HG03280 (cell line): ENCODE measurements at regions not wholly inside any gene's neighbourhood (a gene's known extent, or its start where the extent isn't known, plus 50 kb on each side); places are given as distances from the start of the nearest gene placed in this dataset.

ENCODE experiments used
- ATAC-seq: cut with Tn5 transposase; IDR thresholded peaks from one replicate; pipeline ENCODE4 v1.9.1; 2021; ENCODE audit warnings: mild to moderate bottlenecking, moderate library complexity; ENCODE audit not compliant: unreplicated experiment

GRCh38 chr5:34483442-34484033, 172.6 kb upstream of the RAI14 start:
- ATAC-seq, result no peak

- ATAC-seq, result no peak
Observed at GRCh38 chr5:34484216-34484920, 171.8 kb upstream of the RAI14 start.

- no peak for ATAC-seq
Observed at GRCh38 chr5:34485768-34486030, 170.4 kb upstream of the RAI14 start.

- ATAC-seq, result no peak
Observed at GRCh38 chr5:34486160-34486848, 169.8 kb upstream of the RAI14 start.

- ATAC-seq, result no peak
Observed at GRCh38 chr5:34486849-34487158, 169.3 kb upstream of the RAI14 start.

- no peak for ATAC-seq
Observed at GRCh38 chr5:34487159-34487879, 168.8 kb upstream of the RAI14 start.

GRCh38 chr5:34487956-34488355, 168.2 kb upstream of the RAI14 start:
- ATAC-seq, result no peak

- no peak for ATAC-seq
Observed at GRCh38 chr5:34488984-34489383, 167.1 kb upstream of the RAI14 start.

GRCh38 chr5:34490506-34491250, 165.4 kb upstream of the RAI14 start:
- ATAC-seq, result no peak

GRCh38 chr5:34491251-34491620, 164.9 kb upstream of the RAI14 start:
- ATAC-seq, result no peak

- no peak for ATAC-seq
Observed at GRCh38 chr5:34494111-34494755, 161.9 kb upstream of the RAI14 start.

- ATAC-seq, result no peak
Observed at GRCh38 chr5:34495178-34495577, 160.9 kb upstream of the RAI14 start.

GRCh38 chr5:34496260-34496691, 159.9 kb upstream of the RAI14 start:
- no peak for ATAC-seq

- ATAC-seq, result no peak
Observed at GRCh38 chr5:34496701-34497469, 159.2 kb upstream of the RAI14 start.

- ATAC-seq, result no peak
Observed at GRCh38 chr5:34497470-34497808, 158.7 kb upstream of the RAI14 start.

GRCh38 chr5:34498572-34498971, 157.6 kb upstream of the RAI14 start:
- no peak for ATAC-seq

GRCh38 chr5:34499001-34499734, 157.0 kb upstream of the RAI14 start:
- peak; percentile 87 for ATAC-seq

GRCh38 chr5:34500236-34500847, 155.8 kb upstream of the RAI14 start:
- ATAC-seq, result no peak

GRCh38 chr5:34501016-34501415, 155.1 kb upstream of the RAI14 start:
- no peak for ATAC-seq
